ENCODE measurements at regions not wholly inside any gene's neighbourhood (a gene's known extent, or its start where the extent isn't known, plus 50 kb on each side); places are given as distances from the start of the nearest gene placed in this dataset.
"Not testable (repeated sequence)": the region's sequence is repeated elsewhere in the genome, so short reads cannot be mapped to it uniquely, and the experiment has no call there.

- DNase-seq (ENCODE audit: extremely low read depth in 1 of 2, low read depth in 1 of 2) = no peak
Observed at GRCh38 chr2:134009440-134009839, 244.4 kb upstream of the MGAT5 start.

- not testable (repeated sequence) for DNase-seq (ENCODE audit: extremely low read depth in 1 of 2, low read depth in 1 of 2)
Observed at GRCh38 chr2:134009906-134010305, 244.0 kb upstream of the MGAT5 start.

GRCh38 chr2:134011936-134012586, 241.8 kb upstream of the MGAT5 start:
- DNase-seq (ENCODE audit: extremely low read depth in 1 of 2, low read depth in 1 of 2) = no peak

- DNase-seq (ENCODE audit: extremely low read depth in 1 of 2, low read depth in 1 of 2) = no peak
Observed at GRCh38 chr2:134014196-134014960, 239.5 kb upstream of the MGAT5 start.

- DNase-seq (ENCODE audit: extremely low read depth in 1 of 2, low read depth in 1 of 2) = no peak
Observed at GRCh38 chr2:134019871-134020270, 234.0 kb upstream of the MGAT5 start.

GRCh38 chr2:134020608-134021007, 233.3 kb upstream of the MGAT5 start:
- no peak for DNase-seq (ENCODE audit: extremely low read depth in 1 of 2, low read depth in 1 of 2)

- no peak for DNase-seq (ENCODE audit: extremely low read depth in 1 of 2, low read depth in 1 of 2)
Observed at GRCh38 chr2:134021830-134022524, 231.9 kb upstream of the MGAT5 start.

- DNase-seq (ENCODE audit: extremely low read depth in 1 of 2, low read depth in 1 of 2) = no peak
Observed at GRCh38 chr2:134023854-134024253, 230.0 kb upstream of the MGAT5 start.

GRCh38 chr2:134027980-134028379, 225.9 kb upstream of the MGAT5 start:
- DNase-seq (ENCODE audit: extremely low read depth in 1 of 2, low read depth in 1 of 2) = no peak

GRCh38 chr2:134029418-134029817, 224.5 kb upstream of the MGAT5 start:
- DNase-seq (ENCODE audit: extremely low read depth in 1 of 2, low read depth in 1 of 2) = no peak

- DNase-seq (ENCODE audit: extremely low read depth in 1 of 2, low read depth in 1 of 2) = no peak
Observed at GRCh38 chr2:134031539-134031938, 222.3 kb upstream of the MGAT5 start.

GRCh38 chr2:134035605-134036370, 218.1 kb upstream of the MGAT5 start:
- DNase-seq (ENCODE audit: extremely low read depth in 1 of 2, low read depth in 1 of 2) = no peak

- DNase-seq (ENCODE audit: extremely low read depth in 1 of 2, low read depth in 1 of 2) = no peak
Observed at GRCh38 chr2:134039912-134040581, 213.8 kb upstream of the MGAT5 start.

- not testable (repeated sequence) for DNase-seq (ENCODE audit: extremely low read depth in 1 of 2, low read depth in 1 of 2)
Observed at GRCh38 chr2:134040626-134041172, 213.2 kb upstream of the MGAT5 start.

GRCh38 chr2:134041877-134042276, 212.0 kb upstream of the MGAT5 start:
- no peak for DNase-seq (ENCODE audit: extremely low read depth in 1 of 2, low read depth in 1 of 2)

- DNase-seq (ENCODE audit: extremely low read depth in 1 of 2, low read depth in 1 of 2) = not testable (repeated sequence)
Observed at GRCh38 chr2:134043028-134043427, 210.8 kb upstream of the MGAT5 start.

- DNase-seq (ENCODE audit: extremely low read depth in 1 of 2, low read depth in 1 of 2) = no peak
Observed at GRCh38 chr2:134052173-134052572, 201.7 kb upstream of the MGAT5 start.

- DNase-seq (ENCODE audit: extremely low read depth in 1 of 2, low read depth in 1 of 2) = no peak
Observed at GRCh38 chr2:134056173-134056572, 197.7 kb upstream of the MGAT5 start.

GRCh38 chr2:134061066-134061465, 192.8 kb upstream of the MGAT5 start:
- DNase-seq (ENCODE audit: extremely low read depth in 1 of 2, low read depth in 1 of 2) = not testable (repeated sequence)

- DNase-seq (ENCODE audit: extremely low read depth in 1 of 2, low read depth in 1 of 2) = not testable (repeated sequence)
Observed at GRCh38 chr2:134062235-134062634, 191.6 kb upstream of the MGAT5 start.
